DMS53 (cell line): ENCODE measurements at regions not wholly inside any gene's neighbourhood (a gene's known extent, or its start where the extent isn't known, plus 50 kb on each side); places are given as distances from the start of the nearest gene placed in this dataset.
"Not testable (repeated sequence)": the region's sequence is repeated elsewhere in the genome, so short reads cannot be mapped to it uniquely, and the experiment has no call there.

ENCODE experiments used
- DNase-seq: peaks from one replicate; lab custom pipeline; 2025; lab: John Stamatoyannopoulos, UW

DNA sequence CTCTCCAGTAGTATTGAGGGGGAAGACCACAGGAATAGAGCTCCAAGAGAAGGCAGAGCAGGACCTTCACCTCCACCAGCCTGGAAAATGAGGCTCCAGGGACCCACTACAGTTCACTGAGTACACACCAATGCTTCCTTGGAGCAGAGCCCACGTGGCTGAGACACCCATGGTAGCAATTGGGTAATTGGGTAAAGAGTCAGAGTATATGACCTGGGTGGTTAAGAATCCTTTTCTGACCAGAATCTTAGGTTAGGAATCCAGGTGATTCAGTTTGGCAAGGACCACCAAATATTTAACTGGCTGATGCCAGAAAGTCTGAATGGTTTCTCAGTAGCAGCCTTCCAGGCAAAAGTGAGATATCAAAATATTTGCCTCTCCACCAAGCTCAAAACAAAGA lies 107.7 kb downstream of the MDH1 start:
- no peak for DNase-seq

DNA sequence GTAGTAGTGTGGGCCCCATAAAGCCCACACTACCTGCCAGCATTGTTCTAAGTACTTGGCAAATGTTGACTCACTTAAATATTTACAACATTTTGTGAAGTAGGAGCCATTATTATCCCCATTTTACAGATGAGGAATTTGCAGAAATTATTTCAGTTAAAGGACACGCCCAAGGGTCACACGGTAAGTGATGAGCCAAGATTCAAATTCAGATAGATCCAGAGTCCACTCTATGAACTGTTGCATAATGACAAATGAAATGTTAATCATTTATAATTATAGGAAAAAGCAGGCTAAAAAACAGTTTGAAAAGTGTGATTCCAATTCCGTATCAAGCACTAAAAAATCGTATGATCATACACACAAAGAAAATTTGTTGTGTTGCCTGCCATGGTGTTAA lies 108.4 kb downstream of the MDH1 start:
- no peak for DNase-seq

GRCh38 chr2:63698786-63699548 lies 110.2 kb downstream of the MDH1 start:
- peak; percentile 75 for DNase-seq

- no peak for DNase-seq
These were observed 110.7 kb downstream of the MDH1 start for GRCh38 chr2:63699549-63699839.

DNA sequence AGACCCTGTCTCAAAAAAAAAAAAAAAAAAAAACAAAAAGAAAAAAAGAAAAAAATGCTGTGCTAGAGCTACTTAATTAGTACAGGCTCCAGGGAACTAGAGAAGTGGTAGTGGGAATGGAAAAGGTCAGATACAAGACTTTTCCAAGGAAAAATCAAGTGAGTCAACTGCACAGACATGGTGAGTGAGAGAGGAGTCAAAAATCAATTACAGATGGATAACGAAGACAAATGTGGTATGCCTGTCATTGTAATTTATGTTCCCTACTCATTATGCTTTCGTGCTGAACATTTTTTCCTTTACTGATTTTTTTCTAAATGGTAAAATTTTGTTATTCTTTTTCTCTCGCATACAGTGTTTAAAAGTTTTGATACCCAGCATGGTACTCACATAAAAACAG lies 111.5 kb downstream of the MDH1 start:
- no peak for DNase-seq

GRCh38 chr2:63701406-63701805 lies 112.6 kb downstream of the MDH1 start:
- DNase-seq = no peak

GRCh38 chr2:63706084-63706483 lies 117.3 kb downstream of the MDH1 start:
- DNase-seq = not testable (repeated sequence)

GRCh38 chr2:63710732-63711131 lies 122.0 kb downstream of the MDH1 start:
- DNase-seq = no peak

- peak; percentile 30 for DNase-seq
These were observed 124.0 kb downstream of the MDH1 start for GRCh38 chr2:63712748-63713147.

DNA sequence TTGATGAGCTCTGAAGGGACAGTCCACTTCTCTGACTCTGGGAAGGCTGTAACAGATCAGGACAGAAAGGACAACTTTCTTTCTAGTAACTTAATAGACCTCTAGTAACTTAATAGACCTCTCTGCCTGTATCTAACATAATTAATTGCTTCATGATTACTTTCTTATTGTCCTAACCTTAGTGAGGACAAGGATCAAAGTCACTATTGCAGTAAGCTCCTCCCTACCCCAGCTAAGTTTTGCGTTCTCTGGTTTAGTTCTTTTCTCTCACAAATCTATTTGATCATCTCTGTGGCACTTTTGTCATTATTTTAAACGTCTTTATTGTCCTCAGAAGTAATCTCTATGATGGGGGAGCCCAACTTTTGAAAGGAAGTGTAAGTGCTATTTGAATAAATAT lies 125.5 kb upstream of the UGP2 start:
- DNase-seq = no peak

DNA sequence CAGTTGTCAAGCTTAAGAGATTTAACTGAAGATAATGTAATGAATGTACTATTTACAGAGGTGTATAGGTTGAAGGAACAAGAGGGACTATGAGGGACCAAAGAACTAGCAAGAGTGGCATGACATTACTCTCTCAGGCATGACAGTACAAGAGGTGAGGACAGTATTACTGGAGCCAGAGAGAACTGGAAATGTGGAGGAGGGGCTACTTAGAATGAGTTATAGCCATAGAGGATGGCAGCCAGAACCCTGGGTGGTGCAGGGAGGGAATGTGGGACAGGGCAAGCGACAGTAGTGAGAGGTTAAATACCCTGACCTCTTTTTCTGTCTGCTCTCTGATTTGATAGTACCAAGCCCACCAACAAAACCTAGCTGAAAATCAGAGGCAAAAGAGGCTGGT lies 122.6 kb upstream of the UGP2 start:
- peak; percentile 65 for DNase-seq

GRCh38 chr2:63721082-63721424 lies 120.6 kb upstream of the UGP2 start:
- DNase-seq = peak; percentile 69

DNA sequence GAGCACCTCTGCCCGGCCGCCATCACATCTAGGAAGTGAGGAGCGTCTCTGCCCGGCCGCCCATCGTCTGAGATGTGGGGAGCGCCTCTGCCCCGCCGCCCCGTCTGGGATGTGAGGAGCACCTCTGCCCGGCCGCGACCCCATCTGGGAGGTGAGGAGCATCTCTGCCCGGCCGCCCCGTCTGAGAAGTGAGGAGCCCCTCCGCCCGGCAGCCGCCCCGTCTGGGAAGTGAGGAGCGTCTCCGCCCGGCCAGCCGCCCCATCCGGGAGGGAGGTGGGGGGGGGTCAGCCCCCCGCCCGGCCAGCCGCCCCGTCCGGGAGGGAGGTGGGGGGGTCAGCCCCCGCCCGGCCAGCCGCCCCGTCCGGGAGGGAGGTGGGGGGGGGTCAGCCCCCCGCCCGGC lies 119.4 kb upstream of the UGP2 start:
- DNase-seq = not testable (repeated sequence)

- DNase-seq = no peak
These were observed 118.0 kb upstream of the UGP2 start for GRCh38 chr2:63723709-63724108.

DNA sequence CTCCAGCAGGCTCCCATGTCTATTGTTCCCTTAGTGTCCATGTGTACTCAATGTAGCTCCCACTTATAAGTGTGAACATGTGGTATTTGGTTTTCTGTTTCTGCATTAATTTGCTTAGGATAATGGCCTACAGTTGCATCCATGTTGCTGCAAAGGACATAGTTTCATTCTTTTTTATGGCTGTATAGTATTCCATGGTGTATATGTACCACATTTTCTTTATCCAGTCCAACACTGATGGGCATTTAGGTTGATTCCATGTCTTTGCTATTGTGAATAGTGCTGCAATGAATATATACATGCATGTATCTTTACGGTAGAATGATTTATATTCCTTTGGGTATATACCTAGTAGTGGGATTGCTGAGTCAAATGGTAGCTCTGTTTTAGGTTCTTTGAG lies 116.5 kb upstream of the UGP2 start:
- not testable (repeated sequence) for DNase-seq

GRCh38 chr2:63729362-63729761 lies 112.3 kb upstream of the UGP2 start:
- no peak for DNase-seq

GRCh38 chr2:63729831-63730230 lies 111.9 kb upstream of the UGP2 start:
- no peak for DNase-seq

- peak; percentile 83 for DNase-seq
These were observed 107.2 kb upstream of the UGP2 start for GRCh38 chr2:63734510-63734909.

- DNase-seq = peak; percentile 42
These were observed 106.4 kb upstream of the UGP2 start for GRCh38 chr2:63735263-63735662.

- DNase-seq = peak; percentile 38
These were observed 105.8 kb upstream of the UGP2 start for GRCh38 chr2:63735931-63736330.

- DNase-seq = no peak
These were observed 105.3 kb upstream of the UGP2 start for GRCh38 chr2:63736354-63736753.

DNA sequence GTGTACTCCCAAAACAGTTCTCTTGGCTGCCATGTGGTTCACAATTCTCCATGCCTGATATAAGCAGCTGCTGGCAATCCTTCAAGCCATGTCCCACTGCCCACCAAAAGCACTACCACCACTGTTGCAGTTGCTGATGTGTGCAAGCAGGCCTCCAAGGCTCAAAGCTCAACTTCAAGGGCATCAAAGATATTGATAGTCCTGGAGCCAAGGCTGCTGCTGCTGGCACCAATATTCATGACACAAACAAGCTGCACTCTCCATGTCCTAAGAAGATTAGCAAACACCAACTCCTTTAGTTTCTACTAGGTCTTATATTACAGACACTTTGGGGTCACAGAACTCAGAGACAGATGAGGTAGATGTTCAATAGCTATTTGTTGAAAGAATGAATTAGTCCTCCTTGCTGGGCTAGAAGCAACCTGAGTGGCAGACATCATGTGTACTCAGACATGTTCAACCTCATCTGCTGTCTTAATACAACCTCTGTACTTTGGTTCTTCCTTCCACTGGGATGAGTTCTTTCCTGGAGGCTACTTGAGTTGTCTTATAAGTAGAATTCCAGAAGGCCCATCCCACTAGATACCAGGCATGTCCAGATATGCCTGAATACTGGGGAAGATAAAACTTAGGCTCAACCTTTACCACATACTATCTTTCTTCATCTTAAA lies 104.5 kb upstream of the UGP2 start:
- peak; percentile 6 for DNase-seq

- DNase-seq = no peak
These were observed 103.7 kb upstream of the UGP2 start for GRCh38 chr2:63738019-63738418.

DNA sequence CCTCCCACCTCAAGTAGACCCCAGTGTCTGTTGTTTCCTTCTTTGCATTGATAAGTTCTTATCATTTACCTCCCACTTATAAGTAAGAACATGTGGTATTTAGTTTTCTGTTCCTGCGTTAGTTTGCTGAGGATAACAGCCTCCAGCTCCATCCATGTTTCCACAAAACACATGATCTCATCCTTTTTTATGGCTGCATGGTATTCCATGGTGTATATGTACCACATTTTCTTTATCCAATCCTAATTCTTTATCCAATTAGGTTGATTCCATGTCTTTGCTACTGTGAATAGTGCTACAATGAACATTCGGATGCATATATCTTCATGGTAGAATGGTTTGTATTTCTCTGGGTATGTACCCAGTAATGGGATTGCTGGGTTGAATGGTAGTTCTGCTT lies 102.5 kb upstream of the UGP2 start:
- not testable (repeated sequence) for DNase-seq
